GM12878 (cell line): ENCODE measurements at regions not wholly inside any gene's neighbourhood (a gene's known extent, or its start where the extent isn't known, plus 50 kb on each side); places are given as distances from the start of the nearest gene placed in this dataset.

ENCODE experiments used
- ATAC-seq: fragments of 200-7000 bp; cut with Tn5 transposase; 3 replicates; pipeline ENCODE4 v1.9.1; 2020; ENCODE audit warnings: mild to moderate bottlenecking, moderate library complexity
- BruUV-seq: library from RNA; stranded (reverse); fragments of 400-500 nt; replicated peaks from 2 replicates; lab custom pipeline; 2021; lab: Mats Ljungman, UMichigan
- CTCF ChIA-PET: fragments of 300-600 bp; sonication (Branson Sonifier 250); formaldehyde crosslinking; extraction: SDS; loops from one replicate; lab custom pipeline; 2021; ENCODE audit warnings: inconsistent platforms; lab: Yijun Ruan, JAX
- POLR2A ChIA-PET: fragments of 350-600 bp; formaldehyde crosslinking; extraction: SDS; loops from one replicate; lab custom pipeline; 2021; ENCODE audit warnings: inconsistent platforms; lab: Charles Lee
- RAD21 ChIA-PET: fragments of 300-600 bp; sonication (Branson Sonifier 250); formaldehyde crosslinking; loops from one replicate; lab custom pipeline; 2023; ENCODE audit warnings: antibody characterized with exemption; ENCODE audit not compliant: unreplicated experiment; lab: Charles Lee
- SMC1A ChIA-PET: fragments of 300-600 bp; sonication (Branson Sonifier 250); formaldehyde crosslinking; loops from one replicate; lab custom pipeline; 2023; ENCODE audit not compliant: unreplicated experiment, uncharacterized antibody; lab: Charles Lee
- DNase-seq: peaks from one replicate; pipeline ENCODE4 v3.0.0-alpha.2; 2011; ENCODE audit warnings: low read depth, low spot score
- FAIRE-seq: peaks from 3 replicates; lab custom pipeline; 2011; peaks lifted over from hg19 to GRCh38; lab: Jason Lieb, UNC
- H2AFZ ChIP-seq: 2 replicates; pipeline ENCODE4 v1.6.0; 2011; ENCODE audit warnings: low read depth, low read length, control low read depth; ENCODE audit not compliant: control insufficient read depth
- H3K27ac ChIP-seq: 2 replicates; pipeline ENCODE4 v1.5.1; 2011; ENCODE audit warnings: control low read depth; ENCODE audit not compliant: control insufficient read depth, insufficient read depth
- H3K27me3 ChIP-seq, 2 experiments: replicated peaks in 1 of 2; 2 replicates each; pipeline versions ENCODE4 v1.6.0 to v1.6.1; 2011; ENCODE audit warnings: low read length in 1 of 2; ENCODE audit not compliant: control insufficient read depth in 2 of 2, insufficient read depth in 2 of 2
- H3K36me3 ChIP-seq, 2 experiments: 2 replicates each; pipeline ENCODE4 v1.5.1; 2011; ENCODE audit warnings: low read length in 1 of 2; ENCODE audit not compliant: control insufficient read depth in 2 of 2, insufficient read depth in 2 of 2
- H3K4me1 ChIP-seq: 2 replicates; pipeline ENCODE4 v1.6.1; 2011; ENCODE audit warnings: mild to moderate bottlenecking, low read length, moderate library complexity, mixed read lengths; ENCODE audit not compliant: control insufficient read depth, insufficient read depth
- H3K4me2 ChIP-seq: 2 replicates; pipeline ENCODE4 v1.6.0; 2011; ENCODE audit warnings: control low read depth; ENCODE audit not compliant: control insufficient read depth, insufficient read depth
- H3K4me3 ChIP-seq: fragments of 200-600 bp; sonication (generic); 2 replicates; pipeline ENCODE4 v1.5.1; 2016
- H3K79me2 ChIP-seq: 2 replicates; pipeline ENCODE4 v1.6.0; 2011; ENCODE audit warnings: low read length; ENCODE audit not compliant: control insufficient read depth, insufficient read depth
- H3K9ac ChIP-seq: 2 replicates; pipeline ENCODE4 v1.8.0; 2011; ENCODE audit warnings: low read length, control low read depth, mixed read lengths; ENCODE audit not compliant: control insufficient read depth, insufficient read depth
- H3K9me3 ChIP-seq: replicated peaks from 3 replicates; pipeline ENCODE4 v1.5.1; 2011; ENCODE audit warnings: mild to moderate bottlenecking, low read length; ENCODE audit not compliant: control insufficient read depth, insufficient read depth
- H4K20me1 ChIP-seq: 2 replicates; pipeline ENCODE4 v1.6.0; 2011; ENCODE audit not compliant: control insufficient read depth, insufficient read depth
- BMI1 ChIP-seq: fragments of 450-650 bp; IDR thresholded peaks from 2 replicates; pipeline ENCODE4 v1.6.1; 2016; ENCODE audit warnings: mild to moderate bottlenecking, moderate library complexity, borderline replicate concordance
- CREB1 ChIP-seq: IDR thresholded peaks from 2 replicates; pipeline ENCODE4 v1.6.1; 2012; ENCODE audit warnings: low read depth, mild to moderate bottlenecking, inconsistent platforms
- ETV6 ChIP-seq, 2 experiments: fragments of 450-650 bp in 1 of 2; IDR thresholded peaks in 1 of 2; conservative IDR thresholded peaks in 1 of 2; 2 replicates each; pipeline ENCODE4 v1.6.1; 2014; ENCODE audit warnings: antibody characterized with exemption in 1 of 2, borderline replicate concordance in 1 of 2, low read depth in 1 of 2, mild to moderate bottlenecking in 1 of 2, moderate library complexity in 1 of 2
- GABPA ChIP-seq: IDR thresholded peaks from 2 replicates; pipeline ENCODE4 v1.6.1; 2014; ENCODE audit warnings: antibody characterized with exemption, low read depth, mild to moderate bottlenecking, inconsistent platforms
- HCFC1 ChIP-seq: fragments of 150-350 bp; IDR thresholded peaks from 2 replicates; pipeline ENCODE4 v1.6.1; 2014; ENCODE audit warnings: low read length
- JUNB ChIP-seq: IDR thresholded peaks from 2 replicates; pipeline ENCODE4 v1.6.1; 2016; ENCODE audit warnings: antibody characterized with exemption, mild to moderate bottlenecking
- RCOR1 ChIP-seq: conservative IDR thresholded peaks from 2 replicates; pipeline ENCODE4 v1.6.1; 2012; ENCODE audit warnings: low read depth, low read length, improper control_type of control experiment
- SUPT20H ChIP-seq: IDR thresholded peaks from 2 replicates; pipeline ENCODE4 v1.6.1; 2011; ENCODE audit warnings: low read depth, mild to moderate bottlenecking, low read length, moderate library complexity, borderline replicate concordance; ENCODE audit not compliant: control insufficient read depth
- ZNF622 ChIP-seq: fragments of 450-650 bp; IDR thresholded peaks from 2 replicates; pipeline ENCODE4 v1.6.1; 2017; ENCODE audit warnings: mild to moderate bottlenecking, inconsistent platforms
- WGBS: methylation state at CpG from one replicate; pipeline ENCODE4 v1.1.6; 2016; ENCODE audit warnings: low lambda C conversion rate; ENCODE audit not compliant: insufficient replicate concordance, insufficient coverage; ENCODE audit errors: missing lambda C conversion rate; 5-methylcytosine and 5-hydroxymethylcytosine counted together
- in situ Hi-C: fragments of 300-500 bp; cut with MboI; formaldehyde crosslinking; loops from 9 replicates; pipeline ENCODE4 v1.14.3; 2018; ENCODE audit warnings: mixed read lengths
- intact Hi-C: fragments of 100-400 bp; cut with micrococcal nuclease; formaldehyde crosslinking; loops from one replicate; pipeline ENCODE4 v1.14.2; 2022; ENCODE audit not compliant: unreplicated experiment
- TF ChIP-seq, protein P1 (sequence below), 3 experiments: IDR thresholded peaks in 2 of 3; conservative IDR thresholded peaks in 1 of 3; 2 replicates each; pipeline ENCODE4 v1.5.1; 2011; ENCODE audit warnings: low read depth in 3 of 3, low read length in 3 of 3, mild to moderate bottlenecking in 3 of 3, control low read depth in 2 of 3, moderate library complexity in 2 of 3, inconsistent platforms in 1 of 3, mixed read lengths in 1 of 3; ENCODE audit not compliant: control insufficient read depth in 2 of 3, insufficient read depth in 1 of 3; ENCODE audit errors: extremely low read depth in 1 of 3
- TF ChIP-seq, protein P2 (sequence below): IDR thresholded peaks from 2 replicates; pipeline ENCODE4 v1.6.1; 2011; ENCODE audit warnings: low read depth, mild to moderate bottlenecking, low read length, moderate library complexity, borderline replicate concordance; ENCODE audit errors: extremely low read depth
- TF ChIP-seq, protein P3 (sequence below): fragments of 450-650 bp; IDR thresholded peaks from 2 replicates; pipeline ENCODE4 v1.6.1; 2017; ENCODE audit warnings: antibody characterized with exemption, mild to moderate bottlenecking, moderate library complexity
- TF ChIP-seq, protein P4 (sequence below): fragments of 450-650 bp; IDR thresholded peaks from 2 replicates; pipeline ENCODE4 v1.6.1; 2017; ENCODE audit warnings: low read depth, mild to moderate bottlenecking, moderate library complexity
- TF ChIP-seq, protein P5 (sequence below): fragments of 450-650 bp; IDR thresholded peaks from 2 replicates; pipeline ENCODE4 v1.6.1; 2016; ENCODE audit warnings: mild to moderate bottlenecking

DNA sequence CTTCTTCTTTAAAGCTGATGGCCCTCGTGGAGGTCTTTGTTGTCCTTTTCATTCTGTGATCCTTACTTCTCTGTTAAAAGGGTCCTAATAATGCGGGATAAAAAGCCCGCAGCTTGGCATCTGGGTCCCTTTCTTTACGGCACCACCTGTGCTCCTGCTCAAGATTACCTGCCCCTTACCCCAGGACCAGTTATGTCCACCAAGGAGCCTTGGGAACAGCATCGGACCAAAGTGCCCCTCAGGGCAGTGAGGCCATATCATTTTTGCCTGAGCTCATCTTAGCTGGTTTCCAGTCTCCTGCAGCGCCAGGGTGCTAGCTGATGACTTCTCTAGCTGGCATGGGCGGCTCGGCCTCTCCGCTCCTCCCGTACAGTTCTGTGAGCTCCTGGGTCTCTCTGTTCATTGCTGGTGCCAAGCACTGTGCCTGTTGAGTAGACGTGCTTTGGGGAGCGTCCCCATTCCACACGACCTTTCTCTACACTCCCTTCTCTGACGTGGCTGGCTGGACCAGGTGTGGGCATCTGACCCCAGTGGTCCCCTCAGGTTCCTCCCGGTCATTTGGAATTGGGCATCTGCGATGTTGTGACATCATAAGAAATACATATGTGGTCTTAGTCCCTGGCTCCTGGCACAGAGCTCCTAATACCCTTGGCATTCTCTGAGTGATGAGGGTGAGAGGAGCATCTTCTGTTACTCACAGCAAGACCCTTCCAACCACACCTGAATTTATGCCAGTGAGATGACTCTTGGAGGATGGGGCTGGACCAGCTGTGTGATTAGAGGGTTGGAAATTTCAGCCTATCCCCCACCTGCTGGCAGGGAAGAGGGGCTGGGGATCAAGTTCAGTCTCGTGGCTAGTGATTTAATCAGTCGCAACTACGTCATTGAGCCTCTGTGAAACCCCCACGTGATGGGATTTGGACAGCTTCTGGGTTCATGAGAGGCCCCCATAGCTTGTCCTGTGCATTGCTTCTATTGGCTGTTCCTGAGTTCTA lies 134.2 kb upstream of the HS6ST1 start:
- Histone ChIP-seq H2AFZ (no peak overlapping the region), H3K27ac (no peak overlapping the region), H3K79me2 (no peaks in the 10 kb centered on the region), H3K4me2 (no peak overlapping the region), H3K4me1 (no peaks in the 10 kb centered on the region), H3K36me3 (no peaks in the 10 kb centered on the region), H4K20me1 (no peaks in the 10 kb centered on the region), H3K4me3 (no peak overlapping the region), H3K27me3 (no peaks in the 10 kb centered on the region; a peak in 1 of 4 replicates), H3K9ac (no peak overlapping the region), H3K9me3 (no peaks in the 10 kb centered on the region)
- ATAC-seq: no peak
- FAIRE-seq: no peak
- 40% methylated on average over 20 of the region's 20 CpGs for WGBS
- in situ Hi-C loops: no loop called here
- RAD21 ChIA-PET: no interaction called here
- BruUV-seq: no TSS peak
- POLR2A ChIA-PET: no interaction called here
- DNase-seq: no peak
- CTCF ChIA-PET: no interaction called here
- intact Hi-C loops: no loop called here
- SMC1A ChIA-PET: no interaction called here
- TF ChIP-seq, protein P1, sequence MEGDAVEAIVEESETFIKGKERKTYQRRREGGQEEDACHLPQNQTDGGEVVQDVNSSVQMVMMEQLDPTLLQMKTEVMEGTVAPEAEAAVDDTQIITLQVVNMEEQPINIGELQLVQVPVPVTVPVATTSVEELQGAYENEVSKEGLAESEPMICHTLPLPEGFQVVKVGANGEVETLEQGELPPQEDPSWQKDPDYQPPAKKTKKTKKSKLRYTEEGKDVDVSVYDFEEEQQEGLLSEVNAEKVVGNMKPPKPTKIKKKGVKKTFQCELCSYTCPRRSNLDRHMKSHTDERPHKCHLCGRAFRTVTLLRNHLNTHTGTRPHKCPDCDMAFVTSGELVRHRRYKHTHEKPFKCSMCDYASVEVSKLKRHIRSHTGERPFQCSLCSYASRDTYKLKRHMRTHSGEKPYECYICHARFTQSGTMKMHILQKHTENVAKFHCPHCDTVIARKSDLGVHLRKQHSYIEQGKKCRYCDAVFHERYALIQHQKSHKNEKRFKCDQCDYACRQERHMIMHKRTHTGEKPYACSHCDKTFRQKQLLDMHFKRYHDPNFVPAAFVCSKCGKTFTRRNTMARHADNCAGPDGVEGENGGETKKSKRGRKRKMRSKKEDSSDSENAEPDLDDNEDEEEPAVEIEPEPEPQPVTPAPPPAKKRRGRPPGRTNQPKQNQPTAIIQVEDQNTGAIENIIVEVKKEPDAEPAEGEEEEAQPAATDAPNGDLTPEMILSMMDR (IDR thresholded peaks at IDR 0.05 in 2 of 3, conservative IDR thresholded peaks at IDR 0.05 in 1 of 3; ENCODE audit: control insufficient read depth in 2 of 3, extremely low read depth in 1 of 3, insufficient read depth in 1 of 3, low read depth in 3 of 3, low read length in 3 of 3): no peak
- TF ChIP-seq ZNF622 (no peak), SUPT20H (no peak), RCOR1 (no peak), GABPA (no peak), HCFC1 (no peak), CREB1 (no peak), ETV6 (conservative IDR thresholded peaks at IDR 0.05 in 1 of 2, IDR thresholded peaks at IDR 0.05 in 1 of 2; ENCODE audit: borderline replicate concordance in 1 of 2, low read depth in 1 of 2) (no peak), BMI1 (no peak), JUNB (no peak)
- TF ChIP-seq, protein P2, sequence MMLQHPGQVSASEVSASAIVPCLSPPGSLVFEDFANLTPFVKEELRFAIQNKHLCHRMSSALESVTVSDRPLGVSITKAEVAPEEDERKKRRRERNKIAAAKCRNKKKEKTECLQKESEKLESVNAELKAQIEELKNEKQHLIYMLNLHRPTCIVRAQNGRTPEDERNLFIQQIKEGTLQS: no peak
- TF ChIP-seq, protein P3, sequence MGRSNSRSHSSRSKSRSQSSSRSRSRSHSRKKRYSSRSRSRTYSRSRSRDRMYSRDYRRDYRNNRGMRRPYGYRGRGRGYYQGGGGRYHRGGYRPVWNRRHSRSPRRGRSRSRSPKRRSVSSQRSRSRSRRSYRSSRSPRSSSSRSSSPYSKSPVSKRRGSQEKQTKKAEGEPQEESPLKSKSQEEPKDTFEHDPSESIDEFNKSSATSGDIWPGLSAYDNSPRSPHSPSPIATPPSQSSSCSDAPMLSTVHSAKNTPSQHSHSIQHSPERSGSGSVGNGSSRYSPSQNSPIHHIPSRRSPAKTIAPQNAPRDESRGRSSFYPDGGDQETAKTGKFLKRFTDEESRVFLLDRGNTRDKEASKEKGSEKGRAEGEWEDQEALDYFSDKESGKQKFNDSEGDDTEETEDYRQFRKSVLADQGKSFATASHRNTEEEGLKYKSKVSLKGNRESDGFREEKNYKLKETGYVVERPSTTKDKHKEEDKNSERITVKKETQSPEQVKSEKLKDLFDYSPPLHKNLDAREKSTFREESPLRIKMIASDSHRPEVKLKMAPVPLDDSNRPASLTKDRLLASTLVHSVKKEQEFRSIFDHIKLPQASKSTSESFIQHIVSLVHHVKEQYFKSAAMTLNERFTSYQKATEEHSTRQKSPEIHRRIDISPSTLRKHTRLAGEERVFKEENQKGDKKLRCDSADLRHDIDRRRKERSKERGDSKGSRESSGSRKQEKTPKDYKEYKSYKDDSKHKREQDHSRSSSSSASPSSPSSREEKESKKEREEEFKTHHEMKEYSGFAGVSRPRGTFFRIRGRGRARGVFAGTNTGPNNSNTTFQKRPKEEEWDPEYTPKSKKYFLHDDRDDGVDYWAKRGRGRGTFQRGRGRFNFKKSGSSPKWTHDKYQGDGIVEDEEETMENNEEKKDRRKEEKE: no peak
- TF ChIP-seq, protein P4, sequence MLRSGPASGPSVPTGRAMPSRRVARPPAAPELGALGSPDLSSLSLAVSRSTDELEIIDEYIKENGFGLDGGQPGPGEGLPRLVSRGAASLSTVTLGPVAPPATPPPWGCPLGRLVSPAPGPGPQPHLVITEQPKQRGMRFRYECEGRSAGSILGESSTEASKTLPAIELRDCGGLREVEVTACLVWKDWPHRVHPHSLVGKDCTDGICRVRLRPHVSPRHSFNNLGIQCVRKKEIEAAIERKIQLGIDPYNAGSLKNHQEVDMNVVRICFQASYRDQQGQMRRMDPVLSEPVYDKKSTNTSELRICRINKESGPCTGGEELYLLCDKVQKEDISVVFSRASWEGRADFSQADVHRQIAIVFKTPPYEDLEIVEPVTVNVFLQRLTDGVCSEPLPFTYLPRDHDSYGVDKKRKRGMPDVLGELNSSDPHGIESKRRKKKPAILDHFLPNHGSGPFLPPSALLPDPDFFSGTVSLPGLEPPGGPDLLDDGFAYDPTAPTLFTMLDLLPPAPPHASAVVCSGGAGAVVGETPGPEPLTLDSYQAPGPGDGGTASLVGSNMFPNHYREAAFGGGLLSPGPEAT: no peak
- TF ChIP-seq, protein P5, sequence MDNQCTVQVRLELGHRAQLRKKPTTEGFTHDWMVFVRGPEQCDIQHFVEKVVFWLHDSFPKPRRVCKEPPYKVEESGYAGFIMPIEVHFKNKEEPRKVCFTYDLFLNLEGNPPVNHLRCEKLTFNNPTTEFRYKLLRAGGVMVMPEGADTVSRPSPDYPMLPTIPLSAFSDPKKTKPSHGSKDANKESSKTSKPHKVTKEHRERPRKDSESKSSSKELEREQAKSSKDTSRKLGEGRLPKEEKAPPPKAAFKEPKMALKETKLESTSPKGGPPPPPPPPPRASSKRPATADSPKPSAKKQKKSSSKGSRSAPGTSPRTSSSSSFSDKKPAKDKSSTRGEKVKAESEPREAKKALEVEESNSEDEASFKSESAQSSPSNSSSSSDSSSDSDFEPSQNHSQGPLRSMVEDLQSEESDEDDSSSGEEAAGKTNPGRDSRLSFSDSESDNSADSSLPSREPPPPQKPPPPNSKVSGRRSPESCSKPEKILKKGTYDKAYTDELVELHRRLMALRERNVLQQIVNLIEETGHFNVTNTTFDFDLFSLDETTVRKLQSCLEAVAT: no peak
